Activated T-cell treated with anti-CD3 and anti-CD28 coated beads for 1 hour (primary cell): ENCODE measurements at regions not wholly inside any gene's neighbourhood (a gene's known extent, or its start where the extent isn't known, plus 50 kb on each side); places are given as distances from the start of the nearest gene placed in this dataset.

Source experiments
- DNase-seq: peaks from one replicate; pipeline ENCODE4 v3.0.0-alpha.2; 2020; ENCODE audit warnings: low read depth

- DNase-seq, result no peak
Observed at GRCh38 chr3:176969066-176969465, 228.2 kb downstream of the TBL1XR1 start.

DNA sequence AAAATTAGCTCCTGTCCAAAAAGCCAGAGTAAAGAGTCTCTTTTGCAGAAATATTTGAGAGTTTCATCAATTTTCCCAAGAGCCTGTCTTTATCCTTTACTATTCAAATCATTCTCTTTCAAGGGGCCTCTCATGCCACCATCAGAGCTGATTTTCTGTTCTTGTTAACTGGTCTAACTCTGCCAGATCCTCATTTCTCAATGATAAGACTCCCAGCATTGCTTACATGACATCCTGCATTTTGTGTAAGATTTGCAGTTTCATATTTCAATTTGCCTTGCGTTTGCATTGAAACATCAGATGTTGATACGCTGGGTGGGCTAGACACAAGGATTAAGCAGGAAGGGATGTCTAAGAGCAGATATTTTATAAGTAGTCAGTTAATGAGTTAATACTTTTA lies 228.7 kb downstream of the TBL1XR1 start:
- DNase-seq, result no peak

DNA sequence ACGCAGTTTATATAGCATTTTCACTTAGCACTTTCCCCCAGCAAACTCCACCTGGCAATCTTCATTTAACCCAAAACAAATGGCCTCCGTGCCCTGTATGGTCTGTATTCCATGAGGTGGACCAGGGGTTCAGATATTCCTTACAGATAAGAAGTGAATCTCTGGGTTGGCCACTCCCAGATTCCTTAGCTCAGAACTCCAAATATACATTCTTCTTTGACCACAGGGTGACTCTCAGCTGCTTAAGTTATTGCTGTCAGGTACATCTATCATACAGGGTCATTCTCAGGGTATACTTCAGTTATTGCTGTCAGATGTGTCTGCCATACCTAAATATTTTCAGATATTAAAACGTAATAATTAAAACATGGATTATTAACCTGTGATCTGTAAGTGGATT lies 229.8 kb downstream of the TBL1XR1 start:
- no peak for DNase-seq

GRCh38 chr3:176964661-176965060 lies 232.6 kb downstream of the TBL1XR1 start:
- no peak for DNase-seq

GRCh38 chr3:176961916-176962315 lies 235.4 kb downstream of the TBL1XR1 start:
- no peak for DNase-seq

DNA sequence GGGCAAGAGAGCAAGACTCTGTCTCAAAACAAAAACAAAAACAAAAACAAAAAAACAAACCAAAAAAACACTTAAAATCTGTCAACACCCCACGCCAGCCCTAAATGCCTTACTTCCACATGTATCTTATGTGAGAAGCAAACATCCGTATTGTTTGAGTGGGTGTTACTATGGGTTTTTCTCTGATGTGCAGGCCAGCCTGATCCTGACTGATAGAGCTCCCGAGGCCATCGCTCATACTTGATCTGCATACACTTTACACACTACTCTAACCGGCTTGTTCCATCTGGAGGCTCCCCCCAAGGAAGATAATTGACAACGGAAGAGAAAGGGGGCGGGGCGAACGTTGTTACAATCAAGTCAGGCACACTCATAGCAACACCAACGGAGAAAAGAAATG lies 237.4 kb downstream of the TBL1XR1 start:
- DNase-seq, result no peak

DNA sequence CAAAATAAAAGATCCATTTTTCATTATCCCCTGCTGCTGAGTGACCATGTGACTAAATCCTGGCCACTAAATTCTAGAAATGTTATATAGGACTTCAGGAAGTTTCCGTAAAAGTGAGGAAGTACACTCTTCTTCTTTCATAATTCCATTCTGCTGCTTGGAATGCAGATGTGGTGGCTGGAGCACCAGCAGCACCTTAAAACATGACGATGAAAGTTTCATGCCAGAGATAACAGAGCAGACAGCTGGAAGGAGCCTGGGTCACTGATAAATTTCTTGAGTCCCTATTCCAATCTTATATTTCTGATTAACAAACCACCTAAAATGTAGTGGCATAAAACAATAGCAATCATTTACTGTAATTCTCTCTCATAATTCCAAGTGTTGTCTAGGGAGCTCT lies 238.7 kb downstream of the TBL1XR1 start:
- no peak for DNase-seq

DNA sequence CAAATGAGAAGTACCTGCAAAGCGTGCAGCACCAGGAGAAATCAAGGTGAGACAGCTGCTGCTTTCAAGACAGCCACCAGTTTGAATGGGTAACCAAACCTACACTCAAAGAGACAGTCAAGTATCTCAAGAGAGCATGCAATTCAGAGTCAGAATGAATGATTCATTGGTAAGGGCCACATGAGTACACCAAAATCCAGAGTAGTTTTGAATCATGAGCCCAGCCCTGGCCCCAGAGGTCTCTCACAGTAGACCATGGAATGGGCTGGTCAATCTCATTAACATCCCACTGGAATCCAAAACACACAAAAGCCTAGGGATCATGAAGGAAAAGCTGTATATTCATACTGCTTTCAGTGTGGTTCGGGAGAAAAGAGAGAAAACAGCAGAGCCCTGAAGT lies 242.8 kb downstream of the TBL1XR1 start:
- DNase-seq, result no peak

DNA sequence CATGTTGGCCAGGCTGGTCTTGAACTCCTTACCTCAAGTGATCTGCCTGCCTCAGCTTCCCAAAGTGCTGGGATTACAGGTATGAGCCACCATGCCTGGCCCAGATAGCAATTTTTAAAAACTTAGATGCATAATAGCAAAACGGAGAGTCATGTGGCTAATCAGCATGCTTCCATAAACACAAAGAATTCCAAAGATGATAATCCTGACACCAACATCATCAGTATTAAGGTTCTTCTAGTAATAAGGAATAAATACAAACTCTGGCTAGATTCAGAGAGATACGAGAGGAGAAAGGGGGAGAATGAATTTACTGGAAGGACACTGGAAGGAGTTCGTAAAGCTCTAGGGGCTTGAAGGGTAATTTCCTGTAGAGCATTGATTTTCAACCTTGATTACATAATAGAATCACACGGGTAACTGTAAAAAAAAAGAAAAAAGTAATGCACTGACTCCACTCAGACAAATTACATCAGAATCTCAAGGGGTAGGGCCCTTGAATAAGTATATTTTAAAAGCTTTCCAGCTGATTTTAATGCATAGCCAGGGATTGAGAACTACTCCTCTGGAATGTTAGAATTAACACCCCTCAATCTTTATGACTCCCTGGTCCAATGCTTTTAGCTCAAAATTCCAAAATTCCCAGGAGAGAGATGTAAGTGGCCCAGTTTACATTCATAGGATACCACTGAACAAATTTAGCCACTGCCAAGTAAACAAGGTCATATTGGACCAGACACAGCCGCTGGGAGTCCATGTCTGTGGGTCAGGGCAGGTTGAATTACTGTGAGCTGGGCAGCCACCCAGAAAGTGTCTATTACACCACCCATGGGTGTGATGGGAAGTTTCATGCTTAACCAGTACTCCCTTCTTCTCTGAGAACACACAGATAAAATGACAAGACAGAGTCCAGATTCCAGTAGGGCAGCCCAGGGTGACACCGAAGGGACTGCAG lies 243.9 kb downstream of the TBL1XR1 start:
- DNase-seq, result no peak

DNA sequence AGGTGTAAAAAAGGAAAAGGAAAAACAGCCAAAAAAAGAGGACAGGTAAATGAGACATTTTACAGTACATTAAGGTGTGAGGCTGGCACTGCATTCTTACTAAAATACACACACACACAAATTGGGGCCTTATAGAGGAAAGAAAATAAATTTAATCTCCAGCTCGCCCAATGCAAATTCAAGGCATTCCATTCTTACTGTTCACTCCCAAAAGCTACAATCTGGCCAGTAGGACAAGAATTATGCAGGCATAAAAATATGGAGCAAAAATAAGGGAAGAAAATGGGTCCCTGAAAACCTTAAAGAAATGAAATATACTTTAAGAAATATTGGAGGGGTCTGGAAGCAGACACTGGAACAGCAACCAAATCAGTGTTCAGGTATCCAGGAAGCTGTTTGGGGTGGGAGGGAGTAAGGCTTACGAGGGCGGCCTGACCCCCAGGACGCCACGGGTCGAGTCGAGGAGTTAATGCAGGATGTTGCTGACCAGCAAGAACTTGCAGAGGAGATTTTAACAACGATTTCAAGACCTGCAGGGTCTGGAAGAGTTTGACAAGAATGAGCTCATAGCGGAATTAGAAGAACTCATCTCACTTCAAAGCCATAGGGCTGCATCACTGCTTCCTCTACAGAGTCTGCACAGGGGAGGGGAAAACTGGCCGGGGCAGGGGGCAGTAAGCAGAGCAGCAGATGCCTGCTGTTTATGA lies 245.5 kb downstream of the TBL1XR1 start:
- DNase-seq, result no peak

DNA sequence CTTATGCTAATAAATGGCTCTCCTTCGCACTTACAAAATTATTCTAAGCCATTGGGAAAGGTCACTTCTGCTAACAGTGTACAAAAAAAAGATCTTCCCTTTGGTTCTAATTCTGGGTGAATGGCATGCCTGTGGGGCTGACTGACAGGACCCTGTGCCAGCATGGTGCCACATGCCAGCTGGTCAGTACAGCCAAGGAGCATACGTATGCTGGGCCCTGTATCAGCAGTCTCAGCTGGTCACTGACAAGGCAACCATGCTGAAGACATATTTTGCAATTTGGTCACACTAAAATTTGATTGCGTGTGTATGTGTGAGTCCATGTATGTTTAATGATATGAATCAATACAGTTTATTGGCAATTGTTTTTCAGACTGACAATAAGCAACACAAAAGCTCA lies 246.1 kb downstream of the TBL1XR1 start:
- no peak for DNase-seq

- DNase-seq, result no peak
Observed at GRCh38 chr3:176950743-176951142, 246.5 kb downstream of the TBL1XR1 start.

DNA sequence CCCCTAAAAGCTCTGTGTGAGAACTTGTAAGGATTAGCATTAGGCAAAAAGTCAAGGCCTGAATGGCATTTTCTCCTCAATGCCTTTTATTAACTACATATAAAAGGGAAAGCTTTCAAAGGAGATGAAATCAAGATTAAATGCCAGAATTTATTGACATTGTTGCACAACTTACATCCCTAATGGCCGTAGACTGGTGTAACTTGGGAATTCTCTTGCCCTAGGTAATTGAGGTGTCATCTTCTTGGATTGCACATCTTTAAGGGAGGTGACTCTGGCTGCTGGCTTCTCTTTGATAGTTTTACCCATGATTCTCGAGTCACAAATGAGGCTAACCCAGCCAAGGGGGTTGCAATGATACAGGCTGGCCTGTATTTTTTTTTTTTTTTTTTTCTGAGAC lies 249.1 kb downstream of the TBL1XR1 start:
- DNase-seq, result no peak

DNA sequence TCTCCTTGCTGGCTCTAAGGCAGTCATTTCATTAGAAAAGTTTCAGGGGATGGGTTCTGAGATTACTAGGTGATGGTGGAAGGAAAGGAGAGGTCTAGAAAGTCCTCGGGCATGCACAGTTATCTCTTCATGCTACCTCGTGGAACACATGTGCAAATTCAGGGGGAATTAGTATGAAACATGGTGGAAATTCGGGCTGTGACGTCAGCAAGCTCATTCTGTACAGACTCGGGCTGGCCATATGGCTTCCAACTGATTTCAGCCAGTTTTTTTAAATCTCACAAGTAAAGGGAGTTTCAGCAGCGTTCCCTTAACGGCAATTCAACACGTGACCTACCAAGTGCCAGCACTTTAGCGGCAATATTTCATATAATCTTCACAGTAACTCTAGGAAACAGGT lies 251.1 kb downstream of the TBL1XR1 start:
- no peak for DNase-seq

DNA sequence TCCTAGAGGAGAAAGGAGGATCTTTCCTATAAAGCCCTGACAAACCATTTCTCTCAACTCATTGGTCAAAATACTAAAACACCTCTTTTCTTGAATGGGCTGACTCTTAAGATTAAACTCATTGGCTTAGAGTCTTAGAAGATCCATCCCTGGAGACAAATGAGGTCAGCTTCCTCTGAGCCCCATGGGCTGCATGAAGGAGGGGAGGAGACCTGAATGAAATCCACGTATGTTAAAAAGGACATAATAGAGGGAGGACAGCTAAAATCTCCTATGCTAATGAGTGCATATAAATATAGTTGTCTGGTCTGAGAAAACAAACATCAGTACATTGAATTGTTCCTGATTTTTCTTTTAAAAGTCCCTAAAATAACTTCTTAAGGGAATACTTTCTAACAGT lies 255.0 kb downstream of the TBL1XR1 start:
- no peak for DNase-seq

GRCh38 chr3:176941689-176942088 lies 255.6 kb downstream of the TBL1XR1 start:
- DNase-seq, result no peak

GRCh38 chr3:176939022-176939817 lies 258.1 kb downstream of the TBL1XR1 start:
- DNase-seq, result no peak

DNA sequence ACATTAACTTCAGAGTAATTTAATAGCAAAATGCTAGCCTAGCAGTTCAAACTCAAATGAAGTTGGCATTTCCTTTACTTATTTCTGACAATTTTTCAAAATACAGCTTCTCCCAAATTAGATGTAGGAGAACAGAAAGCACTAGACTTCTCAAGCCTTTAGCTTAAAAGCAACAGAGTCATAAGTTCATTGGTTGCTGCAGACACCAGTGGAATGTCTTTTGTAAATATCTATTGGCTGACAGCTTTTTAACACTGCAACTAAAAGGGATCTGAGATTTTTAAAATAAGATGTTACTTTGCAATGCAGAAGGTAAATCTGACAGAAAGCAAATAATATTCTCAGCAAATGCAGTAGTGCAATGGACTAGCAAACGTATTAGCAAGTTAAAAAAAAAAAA lies 259.3 kb downstream of the TBL1XR1 start:
- DNase-seq, result no peak

GRCh38 chr3:176937541-176937940 lies 259.7 kb downstream of the TBL1XR1 start:
- DNase-seq, result no peak

DNA sequence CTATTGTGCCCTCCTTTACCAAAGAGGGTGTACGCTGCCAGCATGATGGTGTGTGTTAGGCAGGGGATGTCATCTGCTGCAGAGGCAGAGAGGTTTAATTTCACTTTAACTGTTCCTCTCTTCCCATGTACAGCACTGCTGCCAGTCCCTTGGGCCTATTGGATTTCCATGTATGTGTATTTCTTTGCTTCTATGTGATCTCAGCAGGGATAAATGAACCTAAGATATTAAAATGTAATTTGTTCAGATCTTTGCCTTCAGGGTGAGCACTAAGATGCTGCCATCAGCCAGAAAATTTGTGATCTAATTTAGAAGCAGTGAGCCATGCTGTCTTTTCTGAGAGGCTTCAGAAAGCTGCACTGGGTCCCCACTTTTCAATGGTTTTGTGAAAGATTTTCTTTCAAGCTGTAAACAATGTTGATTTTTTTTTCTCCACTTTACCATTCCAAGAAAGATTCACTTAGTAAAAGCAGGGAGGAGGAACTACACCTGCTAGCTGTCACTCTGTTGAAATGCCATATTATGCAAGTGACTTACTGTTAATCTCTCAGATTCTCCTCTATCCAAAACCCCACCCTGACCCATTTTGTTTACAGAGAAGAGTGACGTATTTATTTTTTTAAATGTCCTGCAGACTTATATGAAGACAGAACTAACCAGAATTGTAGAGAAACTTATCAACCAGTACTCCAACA lies 261.9 kb downstream of the TBL1XR1 start:
- no peak for DNase-seq

- DNase-seq, result no peak
Observed at GRCh38 chr3:176934698-176935097, 262.6 kb downstream of the TBL1XR1 start.

DNA sequence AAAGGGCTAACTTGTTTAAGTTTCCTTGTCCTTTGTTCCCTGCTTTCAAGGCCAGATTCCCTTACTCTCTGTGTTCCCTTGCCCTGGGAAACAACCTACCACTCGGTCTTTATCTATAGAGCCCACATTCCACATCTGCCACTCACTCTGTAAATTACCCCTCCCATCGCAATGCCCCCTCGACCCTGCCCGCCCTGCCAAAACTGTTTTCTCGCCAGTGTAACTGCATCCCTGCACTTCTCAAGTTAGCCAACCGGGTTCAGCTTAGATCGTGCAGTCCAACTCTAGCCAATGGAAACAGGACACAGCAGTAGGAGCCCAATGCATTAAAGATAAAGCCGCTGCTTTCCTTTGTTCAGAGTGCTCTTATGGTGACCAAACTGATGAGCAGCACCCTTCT lies 263.6 kb downstream of the TBL1XR1 start:
- DNase-seq, result no peak
